WI38 (cell line): ENCODE measurements at regions not wholly inside any gene's neighbourhood (a gene's known extent, or its start where the extent isn't known, plus 50 kb on each side); places are given as distances from the start of the nearest gene placed in this dataset.

Experiments used
- H3K4me3 ChIP-seq: 2 replicates; pipeline ENCODE4 v1.5.1; 2011; ENCODE audit warnings: low read depth, mild to moderate bottlenecking, control low read depth, low read length
- TF ChIP-seq, protein P1 (sequence below): IDR thresholded peaks from 2 replicates; pipeline ENCODE4 v1.5.1; 2012; ENCODE audit warnings: low read depth, mild to moderate bottlenecking, control low read depth, low read length

DNA sequence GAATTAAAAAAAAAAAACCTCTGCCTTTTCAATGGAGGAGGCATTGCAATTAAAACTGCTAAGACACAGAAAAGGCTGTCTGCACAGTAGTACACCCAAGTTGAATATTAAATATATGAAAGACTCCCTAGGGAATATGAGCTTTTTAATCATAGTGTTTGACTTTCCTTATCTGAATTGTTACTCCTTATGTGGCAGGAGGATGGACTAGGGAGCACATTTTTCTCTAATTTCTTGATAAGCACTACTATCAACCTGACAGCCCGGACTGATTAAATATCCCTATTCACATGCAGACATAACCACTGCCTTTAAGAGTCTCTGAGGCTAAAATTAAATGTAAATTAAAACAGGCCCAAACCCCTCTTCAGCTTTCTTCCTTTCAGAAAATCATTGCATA, 428.6 kb upstream of the GJE1 start:
- TF ChIP-seq, protein P1, sequence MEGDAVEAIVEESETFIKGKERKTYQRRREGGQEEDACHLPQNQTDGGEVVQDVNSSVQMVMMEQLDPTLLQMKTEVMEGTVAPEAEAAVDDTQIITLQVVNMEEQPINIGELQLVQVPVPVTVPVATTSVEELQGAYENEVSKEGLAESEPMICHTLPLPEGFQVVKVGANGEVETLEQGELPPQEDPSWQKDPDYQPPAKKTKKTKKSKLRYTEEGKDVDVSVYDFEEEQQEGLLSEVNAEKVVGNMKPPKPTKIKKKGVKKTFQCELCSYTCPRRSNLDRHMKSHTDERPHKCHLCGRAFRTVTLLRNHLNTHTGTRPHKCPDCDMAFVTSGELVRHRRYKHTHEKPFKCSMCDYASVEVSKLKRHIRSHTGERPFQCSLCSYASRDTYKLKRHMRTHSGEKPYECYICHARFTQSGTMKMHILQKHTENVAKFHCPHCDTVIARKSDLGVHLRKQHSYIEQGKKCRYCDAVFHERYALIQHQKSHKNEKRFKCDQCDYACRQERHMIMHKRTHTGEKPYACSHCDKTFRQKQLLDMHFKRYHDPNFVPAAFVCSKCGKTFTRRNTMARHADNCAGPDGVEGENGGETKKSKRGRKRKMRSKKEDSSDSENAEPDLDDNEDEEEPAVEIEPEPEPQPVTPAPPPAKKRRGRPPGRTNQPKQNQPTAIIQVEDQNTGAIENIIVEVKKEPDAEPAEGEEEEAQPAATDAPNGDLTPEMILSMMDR: no peak
- no peak overlapping the region for H3K4me3 ChIP-seq

DNA sequence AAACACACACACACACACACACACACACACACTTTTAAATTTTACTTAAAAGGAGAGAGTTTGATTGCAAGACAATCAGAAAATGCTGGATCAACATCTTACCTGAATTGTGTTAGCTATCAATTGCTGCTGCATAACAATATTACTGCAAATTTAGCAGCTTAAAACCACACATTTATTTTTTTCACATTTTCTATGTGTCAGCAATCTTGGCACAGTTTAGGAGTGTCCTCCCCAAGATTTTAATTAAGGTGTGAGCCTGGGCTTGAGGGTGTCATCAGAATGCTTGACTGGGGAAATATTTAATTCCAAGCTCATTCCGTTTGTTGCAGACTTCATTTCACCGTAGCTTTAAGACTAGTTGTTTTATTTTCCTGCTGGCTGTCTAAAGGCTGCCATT, 431.0 kb upstream of the GJE1 start:
- H3K4me3 ChIP-seq: no peak overlapping the region
- TF ChIP-seq, protein P1: no peak

DNA sequence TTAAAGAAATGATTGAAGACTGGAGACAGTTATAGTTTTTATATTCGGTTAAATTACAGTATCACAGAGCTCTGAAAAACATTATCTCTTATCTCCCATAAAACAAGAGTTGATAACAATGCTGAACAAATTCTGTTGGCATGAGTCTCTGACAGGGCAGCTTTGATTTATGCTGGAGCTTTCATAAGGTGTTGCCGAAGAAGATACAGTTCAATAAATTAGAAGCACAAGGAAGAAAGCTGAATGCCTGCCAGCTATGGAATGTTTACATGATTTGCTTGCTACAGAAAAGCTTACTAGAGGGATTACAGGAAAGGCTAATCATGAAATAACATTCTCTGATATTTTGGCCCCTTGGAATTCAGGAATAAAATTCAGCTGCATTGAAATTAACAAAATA, 431.9 kb upstream of the GJE1 start:
- TF ChIP-seq, protein P1: no peak
- no peak overlapping the region for H3K4me3 ChIP-seq

DNA sequence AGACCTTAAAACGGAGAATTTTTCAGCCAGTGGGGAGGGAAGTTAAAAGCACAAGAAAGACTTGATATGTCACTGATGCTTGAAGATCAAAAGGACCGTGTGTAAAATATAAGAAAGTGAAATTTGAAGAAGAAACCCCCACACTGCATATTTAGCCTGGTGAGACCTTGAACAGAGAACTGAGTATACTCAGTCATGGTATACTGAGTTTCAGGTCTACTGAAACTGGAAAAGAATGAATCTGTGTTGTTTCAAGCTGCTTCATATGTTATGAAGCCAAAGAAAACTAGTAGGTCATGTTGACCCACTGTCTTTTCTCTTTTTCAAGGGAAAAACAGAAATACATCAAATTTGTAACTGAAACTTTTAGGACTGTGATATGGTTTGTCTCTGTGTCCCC, 443.8 kb upstream of the GJE1 start:
- TF ChIP-seq, protein P1: no peak

DNA sequence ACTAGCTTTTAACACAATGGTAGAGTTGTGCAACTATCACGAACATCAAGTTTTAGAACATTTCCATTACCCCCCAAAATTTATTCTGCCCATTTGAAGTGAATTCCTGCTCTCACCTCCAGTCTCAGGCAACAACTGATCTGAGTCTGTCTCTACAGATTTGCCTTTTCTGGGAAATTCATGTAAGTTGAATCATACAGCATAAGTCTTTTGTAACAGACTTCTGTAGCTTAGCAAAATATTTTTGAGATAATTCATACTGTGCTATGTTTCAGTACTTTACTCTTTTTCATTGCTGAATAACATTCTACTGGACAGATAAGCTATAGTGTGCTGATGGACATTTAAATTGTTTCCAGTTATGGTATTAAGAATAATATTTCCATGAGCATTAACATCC, 447.3 kb upstream of the GJE1 start:
- H3K4me3 ChIP-seq: no peak overlapping the region
- TF ChIP-seq, protein P1: no peak

More for the DNA sequence above, 443.8 kb upstream of the GJE1 start:
- H3K4me3 ChIP-seq: no peak overlapping the region

DNA sequence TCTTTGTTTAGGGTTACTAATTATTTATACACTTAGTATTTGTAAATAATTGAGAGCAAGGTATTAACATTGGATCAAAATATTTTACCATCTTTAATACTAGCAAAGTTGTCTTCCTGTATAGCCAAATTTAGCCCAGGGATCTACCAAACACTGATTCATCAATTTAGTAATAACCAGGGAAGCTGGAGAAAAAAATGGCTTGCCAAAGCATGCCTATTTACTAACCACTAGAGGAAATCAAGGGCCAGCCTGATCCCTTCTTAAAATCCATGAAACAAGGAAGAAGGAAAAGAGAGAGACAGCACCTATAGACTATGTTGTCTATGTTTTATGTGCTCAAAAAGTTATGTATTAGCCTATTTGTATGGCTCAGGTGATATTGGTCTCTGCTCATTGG, 450.3 kb upstream of the GJE1 start:
- TF ChIP-seq, protein P1: no peak

DNA sequence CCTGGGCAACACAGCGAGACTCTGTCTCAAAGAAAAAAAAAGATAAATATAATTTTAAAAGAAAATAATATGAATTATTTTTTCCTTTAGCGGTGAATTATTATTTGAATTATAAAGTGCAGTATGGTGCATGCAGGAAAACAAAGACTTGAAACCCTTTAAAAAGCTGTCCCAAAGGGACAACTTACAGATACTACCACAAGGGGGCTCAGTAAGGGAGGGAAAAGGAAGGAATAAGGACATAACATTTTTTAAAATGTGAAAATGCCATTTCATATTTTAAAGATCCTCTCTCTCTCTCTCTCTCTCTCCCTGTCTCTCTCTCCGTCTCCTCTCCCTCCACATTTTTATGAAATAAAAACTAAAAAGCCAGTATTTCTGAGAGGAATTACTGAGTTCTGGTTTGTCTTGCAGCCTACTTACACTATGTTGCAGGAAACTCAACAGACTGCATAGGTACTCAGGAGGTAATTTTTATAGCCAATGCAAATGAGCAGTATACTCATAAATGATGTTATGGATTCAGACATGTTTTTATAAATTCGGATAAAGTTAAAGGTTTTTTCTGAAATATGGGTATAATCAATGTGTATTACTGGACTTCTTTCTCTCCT, 455.0 kb upstream of the GJE1 start:
- TF ChIP-seq, protein P1: peak; percentile 37; the same call in 1 of the 2 replicates
- no peak overlapping the region for H3K4me3 ChIP-seq

More for the DNA sequence above, 450.3 kb upstream of the GJE1 start:
- H3K4me3 ChIP-seq: no peak overlapping the region
